A673 (cell line): ENCODE measurements at regions not wholly inside any gene's neighbourhood (a gene's known extent, or its start where the extent isn't known, plus 50 kb on each side); places are given as distances from the start of the nearest gene placed in this dataset.

Experiments
- EZH2 ChIP-seq: fragments of 200-600 bp; sonication (generic); IDR thresholded peaks from 2 replicates; pipeline ENCODE4 v1.6.1; 2017; ENCODE audit warnings: borderline replicate concordance, low read depth, mild to moderate bottlenecking, mixed read lengths, antibody characterized with exemption, low read length; ENCODE audit not compliant: poor library complexity, severe bottlenecking
- TF ChIP-seq, protein P1 (sequence below): fragments of 300-800, 200-600 bp; sonication (generic); conservative IDR thresholded peaks from 2 replicates; pipeline ENCODE4 v1.5.1; 2017; ENCODE audit warnings: low read depth, mild to moderate bottlenecking, antibody characterized with exemption, low read length, moderate library complexity, mixed read lengths

DNA sequence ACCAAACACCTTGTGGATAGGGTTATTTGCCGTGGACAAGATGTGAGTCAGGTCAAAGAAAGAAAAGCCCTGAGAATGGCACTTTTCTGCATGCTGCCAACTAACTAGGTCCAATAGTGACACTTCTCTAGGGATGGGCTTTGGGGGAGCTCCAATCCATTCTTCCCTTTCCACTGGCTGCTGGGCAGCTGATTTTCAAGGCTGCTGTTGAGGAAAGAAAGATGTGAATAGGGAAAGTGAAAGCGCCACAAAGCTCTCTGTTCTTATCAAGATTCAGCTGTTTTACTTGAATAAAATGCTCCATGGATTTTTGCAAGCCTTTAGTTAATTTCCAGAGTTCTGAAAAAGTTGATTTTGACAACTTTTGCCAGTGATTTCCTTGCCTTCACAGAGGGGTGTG lies 244.2 kb upstream of the F9 start:
- TF ChIP-seq EZH2: no peak
- TF ChIP-seq, protein P1, sequence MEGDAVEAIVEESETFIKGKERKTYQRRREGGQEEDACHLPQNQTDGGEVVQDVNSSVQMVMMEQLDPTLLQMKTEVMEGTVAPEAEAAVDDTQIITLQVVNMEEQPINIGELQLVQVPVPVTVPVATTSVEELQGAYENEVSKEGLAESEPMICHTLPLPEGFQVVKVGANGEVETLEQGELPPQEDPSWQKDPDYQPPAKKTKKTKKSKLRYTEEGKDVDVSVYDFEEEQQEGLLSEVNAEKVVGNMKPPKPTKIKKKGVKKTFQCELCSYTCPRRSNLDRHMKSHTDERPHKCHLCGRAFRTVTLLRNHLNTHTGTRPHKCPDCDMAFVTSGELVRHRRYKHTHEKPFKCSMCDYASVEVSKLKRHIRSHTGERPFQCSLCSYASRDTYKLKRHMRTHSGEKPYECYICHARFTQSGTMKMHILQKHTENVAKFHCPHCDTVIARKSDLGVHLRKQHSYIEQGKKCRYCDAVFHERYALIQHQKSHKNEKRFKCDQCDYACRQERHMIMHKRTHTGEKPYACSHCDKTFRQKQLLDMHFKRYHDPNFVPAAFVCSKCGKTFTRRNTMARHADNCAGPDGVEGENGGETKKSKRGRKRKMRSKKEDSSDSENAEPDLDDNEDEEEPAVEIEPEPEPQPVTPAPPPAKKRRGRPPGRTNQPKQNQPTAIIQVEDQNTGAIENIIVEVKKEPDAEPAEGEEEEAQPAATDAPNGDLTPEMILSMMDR: no peak
